ENCODE measurements at regions not wholly inside any gene's neighbourhood (a gene's known extent, or its start where the extent isn't known, plus 50 kb on each side); places are given as distances from the start of the nearest gene placed in this dataset.
"Not testable (repeated sequence)": the region's sequence is repeated elsewhere in the genome, so short reads cannot be mapped to it uniquely, and the experiment has no call there.

DNA sequence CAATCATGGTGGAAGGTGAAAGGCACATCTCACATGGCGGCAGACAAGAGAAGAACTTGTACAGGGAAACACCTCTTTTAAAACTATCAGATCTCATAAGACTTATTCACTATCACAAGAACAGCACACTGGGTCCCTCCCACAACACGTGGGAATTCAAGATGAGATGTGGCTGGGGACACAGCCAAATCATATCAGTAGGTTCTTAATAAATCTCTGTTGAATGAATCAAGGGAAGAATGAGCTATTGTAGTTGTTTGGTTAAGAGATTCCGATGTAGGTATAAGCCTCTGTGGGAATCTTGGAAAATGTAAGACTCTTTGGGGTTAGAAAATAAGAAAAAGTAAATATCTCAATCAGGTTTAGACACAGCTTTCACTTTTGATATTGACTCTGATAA lies 400.2 kb downstream of the KCNRG start:
- no peak for DNase-seq (ENCODE audit: low spot score)

DNA sequence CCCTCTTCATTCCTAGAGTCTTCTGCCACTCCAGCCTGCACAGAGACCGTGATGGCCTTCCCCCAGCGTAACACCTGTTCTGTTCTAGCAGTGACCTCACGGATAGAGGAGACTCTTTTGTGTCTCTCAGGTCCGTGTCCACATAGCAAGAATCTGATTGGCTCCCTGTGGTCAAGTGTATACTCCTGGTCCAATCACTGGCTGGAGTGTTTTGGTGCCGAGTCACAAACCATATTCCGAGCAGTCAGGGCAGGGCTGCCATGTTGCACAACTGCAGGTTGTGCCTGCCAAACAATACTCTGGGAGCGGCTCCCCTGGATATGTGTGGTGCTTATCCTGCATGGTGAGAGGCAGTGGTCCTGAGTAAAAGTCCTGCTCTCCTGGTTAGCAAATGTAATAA lies 402.4 kb downstream of the KCNRG start:
- no peak for DNase-seq (ENCODE audit: low spot score)

- no peak for DNase-seq (ENCODE audit: low spot score)
Observed at GRCh38 chr13:50419331-50419865, 404.2 kb downstream of the KCNRG start.

GRCh38 chr13:50419896-50420295 lies 404.7 kb downstream of the KCNRG start:
- DNase-seq (ENCODE audit: low spot score), result no peak

DNA sequence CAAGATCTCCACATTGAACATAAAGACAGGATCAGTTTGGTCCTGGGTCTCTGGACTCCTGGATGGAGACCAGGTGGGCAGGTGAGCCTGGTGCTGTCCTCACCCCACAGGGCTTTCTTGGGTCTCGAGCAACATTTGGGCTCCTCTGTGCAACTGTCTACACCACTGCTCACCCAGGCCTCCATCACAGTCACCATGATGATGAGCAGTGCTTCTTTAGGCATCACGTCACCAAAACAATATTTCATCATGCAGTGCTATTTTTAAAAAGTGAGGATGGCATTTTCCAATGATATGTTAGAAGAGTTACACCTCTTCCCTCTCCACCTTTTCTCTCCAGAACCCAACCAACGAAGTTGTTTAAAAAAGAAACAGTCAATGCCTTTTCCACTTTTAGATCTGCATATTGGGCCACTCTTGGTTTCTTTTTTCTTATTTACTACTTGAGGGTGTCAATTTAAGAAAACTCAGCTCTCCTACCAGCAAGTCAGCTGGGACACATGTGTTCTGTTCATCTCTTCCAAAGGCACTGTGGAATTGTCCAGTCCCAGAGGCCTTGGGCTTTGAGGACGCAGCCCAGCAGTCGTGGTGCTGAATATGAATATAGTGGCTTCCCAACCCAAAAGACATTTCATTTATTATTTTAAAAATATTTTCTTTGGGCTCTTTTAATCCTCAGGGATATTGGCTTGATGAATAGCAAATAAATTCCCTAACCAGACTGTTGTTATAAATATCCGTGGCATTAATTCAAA lies 405.7 kb downstream of the KCNRG start:
- no peak for DNase-seq (ENCODE audit: low spot score)

- DNase-seq (ENCODE audit: low spot score), result no peak
Observed at GRCh38 chr13:50421473-50422130, 406.4 kb downstream of the KCNRG start.

DNA sequence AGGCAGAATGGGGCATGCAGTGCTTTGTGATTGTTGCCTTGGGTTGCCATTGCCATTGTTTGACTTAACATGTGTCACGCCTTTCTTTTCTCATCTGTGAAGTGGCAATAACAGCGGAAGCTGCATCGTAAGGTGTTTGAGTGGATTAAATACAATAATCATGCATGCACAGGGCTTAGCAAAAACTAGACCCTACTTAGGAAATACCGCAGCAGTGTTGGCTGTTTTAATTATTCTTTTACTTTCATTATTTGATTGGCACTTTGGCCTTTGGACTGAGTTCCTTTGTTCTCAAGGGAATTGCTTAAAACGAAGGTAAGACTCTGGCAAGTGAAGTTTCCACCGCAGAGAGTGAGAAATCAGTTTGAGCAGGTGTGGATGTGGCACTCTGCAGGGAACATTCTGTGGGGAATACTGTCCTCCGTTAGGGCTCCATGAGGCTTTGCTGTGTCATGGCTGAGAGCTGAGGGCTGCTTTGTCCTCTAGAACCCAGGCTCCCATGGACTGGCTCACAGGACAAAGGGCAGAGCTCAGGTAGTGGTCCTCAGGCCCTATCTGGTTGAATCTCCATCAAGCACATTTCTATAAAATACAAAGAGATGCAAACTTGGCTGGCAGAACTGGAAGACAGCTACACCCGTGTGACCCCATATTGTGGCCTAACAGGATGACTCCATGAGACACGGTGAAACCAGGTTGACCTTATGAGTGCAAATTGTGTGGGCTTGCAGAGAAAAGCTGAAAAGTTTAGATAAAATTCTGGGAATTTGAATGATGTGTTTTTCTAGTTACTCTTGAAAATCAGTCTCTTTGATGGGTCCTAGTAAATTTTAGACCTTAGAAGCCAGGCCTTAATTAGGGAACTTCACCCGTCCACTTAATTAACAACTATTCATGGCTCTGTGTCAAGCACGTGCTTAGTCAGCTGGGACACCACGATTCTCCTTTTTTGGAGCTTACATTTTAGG lies 407.2 kb downstream of the KCNRG start:
- no peak for DNase-seq (ENCODE audit: low spot score)

DNA sequence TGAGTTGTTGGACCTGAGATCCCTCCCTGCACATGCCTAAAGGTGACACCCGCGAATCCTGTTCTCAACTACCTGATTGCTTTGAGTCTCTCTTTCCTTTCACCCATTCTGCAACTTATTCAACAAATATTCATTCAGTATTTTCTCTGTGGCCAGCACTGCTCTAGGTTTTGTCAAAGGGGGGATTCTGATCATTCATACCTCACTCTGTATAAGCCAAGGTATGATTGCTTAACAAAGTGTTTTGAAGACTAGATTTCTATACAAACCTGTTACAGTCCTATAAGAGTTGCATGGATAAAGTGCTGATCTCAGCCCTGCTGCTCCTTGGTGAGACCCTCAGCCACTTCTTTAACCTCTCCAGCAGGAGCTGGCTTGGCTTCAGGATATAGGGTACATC lies 409.7 kb downstream of the KCNRG start:
- no peak for DNase-seq (ENCODE audit: low spot score)

- no peak for DNase-seq (ENCODE audit: low spot score)
Observed at GRCh38 chr13:50425772-50426171, 410.5 kb downstream of the KCNRG start.

- DNase-seq (ENCODE audit: low spot score), result peak; percentile 48
Observed at GRCh38 chr13:50426927-50427326, 411.7 kb downstream of the KCNRG start.

- DNase-seq (ENCODE audit: low spot score), result not testable (repeated sequence)
Observed at GRCh38 chr13:50427511-50427910, 412.3 kb downstream of the KCNRG start.

GRCh38 chr13:50428183-50428877 lies 413.1 kb downstream of the KCNRG start:
- no peak for DNase-seq (ENCODE audit: low spot score)

- no peak for DNase-seq (ENCODE audit: low spot score)
Observed at GRCh38 chr13:50435011-50435410, 408.5 kb downstream of the DLEU7 start.

DNA sequence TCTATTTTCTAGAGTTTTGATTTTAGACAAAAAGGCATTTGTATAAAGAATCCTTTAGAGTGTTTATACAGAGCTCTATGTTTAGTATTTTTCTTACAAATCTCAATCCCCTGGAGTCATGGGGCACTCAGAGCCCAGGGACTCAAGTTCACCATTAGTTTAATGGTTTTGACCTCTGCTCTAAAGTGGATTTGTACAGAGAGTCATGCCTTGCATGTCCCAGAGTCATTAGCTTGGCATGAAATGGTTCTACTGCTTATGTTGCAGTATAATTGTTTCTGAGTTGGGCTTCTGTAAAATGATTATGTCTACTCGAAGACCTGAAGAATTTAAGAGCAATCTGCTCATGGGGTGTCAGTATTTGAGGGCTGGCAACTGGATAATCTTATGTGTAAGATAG lies 406.2 kb downstream of the DLEU7 start:
- no peak for DNase-seq (ENCODE audit: low spot score)

DNA sequence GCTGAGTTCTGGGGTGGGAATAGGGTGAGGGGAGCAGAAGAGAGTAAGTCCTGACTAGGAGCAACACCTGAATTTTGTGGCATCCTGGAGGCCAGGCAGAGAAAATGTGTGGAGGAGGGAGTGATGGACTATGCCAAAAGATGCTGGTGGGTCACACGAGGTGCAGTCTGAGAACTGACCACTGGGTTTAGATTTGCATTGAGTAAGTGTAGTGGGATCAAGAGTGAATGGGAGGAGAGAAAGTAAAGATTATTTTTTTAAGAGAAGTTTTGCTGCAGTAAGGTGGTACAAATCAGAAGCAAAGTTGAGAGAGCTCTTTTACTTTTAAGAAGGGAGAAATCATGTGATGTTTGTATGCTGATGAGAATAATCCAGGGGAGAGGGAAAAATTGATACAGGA lies 405.1 kb downstream of the DLEU7 start:
- DNase-seq (ENCODE audit: low spot score), result no peak

DNA sequence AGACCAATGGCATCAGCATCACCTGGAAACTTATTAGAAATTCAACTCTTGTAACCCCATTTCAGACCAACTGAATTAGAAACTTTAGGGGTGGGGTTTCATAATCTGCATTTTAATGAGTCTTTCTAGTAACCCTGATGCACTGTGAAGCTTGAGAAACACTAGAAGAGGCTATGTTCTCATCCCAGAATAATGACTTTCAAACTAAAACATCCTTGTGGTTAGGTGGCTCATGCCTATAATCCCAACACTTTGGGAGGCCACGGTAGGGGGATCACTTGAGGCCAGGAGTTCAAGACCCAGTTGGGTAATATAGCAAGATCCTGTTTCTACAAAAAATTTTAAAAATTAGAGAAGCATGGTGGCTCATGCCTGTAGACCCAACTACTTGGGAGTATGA lies 402.4 kb downstream of the DLEU7 start:
- DNase-seq (ENCODE audit: low spot score), result no peak

GRCh38 chr13:50444726-50445125 lies 398.8 kb downstream of the DLEU7 start:
- DNase-seq (ENCODE audit: low spot score), result no peak

DNA sequence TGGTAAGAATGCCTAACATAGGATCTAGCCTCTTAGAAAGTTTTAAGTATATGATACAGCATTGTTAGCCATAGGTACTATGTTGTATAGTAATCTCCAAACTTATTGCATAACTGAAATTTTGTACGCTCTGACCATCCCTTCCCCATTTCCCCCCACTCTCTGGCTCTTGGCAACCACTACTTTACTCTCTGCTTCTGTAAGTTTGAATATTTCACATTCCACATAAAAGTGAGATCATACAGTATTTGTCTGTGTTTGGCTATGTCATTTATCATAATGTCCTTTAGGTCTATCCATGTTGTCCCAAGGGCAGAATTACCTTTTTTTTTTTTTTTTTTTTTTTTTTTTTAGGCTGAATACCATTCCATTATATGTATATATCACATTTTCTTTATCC lies 396.9 kb downstream of the DLEU7 start:
- no peak for DNase-seq (ENCODE audit: low spot score)

GRCh38 chr13:50448535-50448998 lies 394.9 kb downstream of the DLEU7 start:
- peak; percentile 68 for DNase-seq (ENCODE audit: low spot score)

- DNase-seq (ENCODE audit: low spot score), result no peak
Observed at GRCh38 chr13:50449465-50449864, 394.0 kb downstream of the DLEU7 start.

DNA sequence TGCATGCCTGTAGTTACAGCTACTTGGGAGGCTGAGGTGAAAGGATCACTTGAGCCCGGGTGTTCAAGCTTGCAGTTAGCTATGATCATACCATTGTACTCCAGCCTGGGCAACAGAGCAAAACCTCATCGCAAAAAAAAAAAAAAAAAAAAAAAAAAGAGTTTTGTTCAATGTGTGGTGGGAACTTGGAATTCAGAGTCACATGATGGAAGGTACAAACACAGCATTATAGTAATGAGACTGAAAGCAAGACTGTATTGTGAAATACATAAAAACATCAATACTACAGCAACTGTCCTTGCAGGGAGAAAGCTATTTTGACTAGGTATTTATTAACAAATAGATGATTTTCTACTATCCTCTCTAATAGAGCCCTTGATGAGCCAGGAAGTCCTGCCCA lies 393.2 kb downstream of the DLEU7 start:
- DNase-seq (ENCODE audit: low spot score), result no peak

All from mucosa of gallbladder (tissue), 1 donor.